GM12891 (cell line): ENCODE measurements at regions not wholly inside any gene's neighbourhood (a gene's known extent, or its start where the extent isn't known, plus 50 kb on each side); places are given as distances from the start of the nearest gene placed in this dataset.

Experiments used
- DNase-seq: peaks from one replicate; pipeline ENCODE4 v3.0.0; 2011; ENCODE audit warnings: low spot score; ENCODE audit not compliant: insufficient read length
- FAIRE-seq: peaks from 2 replicates; lab custom pipeline; 2011; peaks lifted over from hg19 to GRCh38; lab: Jason Lieb, UNC
- PAX5 ChIP-seq: IDR thresholded peaks from 2 replicates; pipeline ENCODE4 v1.6.1; 2011; ENCODE audit warnings: low read length, moderate library complexity, mild to moderate bottlenecking; ENCODE audit not compliant: insufficient read depth, severe bottlenecking
- POLR2A ChIP-seq: IDR thresholded peaks from 2 replicates; pipeline ENCODE4 v1.6.1; 2011; ENCODE audit warnings: low read depth, low read length, control low read depth
- POLR2AphosphoS5 ChIP-seq: IDR thresholded peaks from 2 replicates; pipeline ENCODE4 v1.6.1; 2011; ENCODE audit warnings: low read depth, low read length, control low read depth
- POU2F2 ChIP-seq: IDR thresholded peaks from 2 replicates; pipeline ENCODE4 v1.6.1; 2011; ENCODE audit warnings: low read depth, mild to moderate bottlenecking, control low read depth, low read length, moderate library complexity
- SPI1 ChIP-seq: IDR thresholded peaks from 2 replicates; pipeline ENCODE4 v1.6.1; 2011; ENCODE audit warnings: low read depth, low read length, control low read depth
- TAF1 ChIP-seq: IDR thresholded peaks from 2 replicates; pipeline ENCODE4 v1.6.1; 2011; ENCODE audit warnings: low read depth, low read length, control low read depth

DNA sequence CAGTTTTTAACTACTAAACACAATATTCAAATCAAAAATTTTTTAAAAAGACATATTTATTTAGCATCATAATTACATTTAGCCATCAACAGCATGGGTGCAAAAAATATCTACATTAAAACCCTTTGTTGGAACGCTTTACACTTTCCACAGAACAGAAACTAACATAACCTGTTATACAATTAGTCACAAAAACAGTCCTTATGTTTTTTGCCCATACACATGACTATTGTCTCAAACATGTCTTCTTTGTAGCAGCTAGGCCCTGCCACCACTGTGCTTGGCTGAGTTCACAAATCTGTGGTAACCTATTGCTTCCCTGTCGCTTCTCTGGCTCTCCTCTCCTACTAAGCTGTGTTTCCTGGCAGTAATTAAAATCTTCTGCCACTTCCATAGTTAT lies 1350.0 kb upstream of the ADGRL2 start:
- TF ChIP-seq SPI1, result no peak
- TF ChIP-seq POU2F2, result no peak
- no peak for TF ChIP-seq PAX5
- TF ChIP-seq POLR2A, result no peak
- no peak for TF ChIP-seq TAF1
- TF ChIP-seq POLR2AphosphoS5, result no peak
- FAIRE-seq, result no peak
- DNase-seq, result no peak

DNA sequence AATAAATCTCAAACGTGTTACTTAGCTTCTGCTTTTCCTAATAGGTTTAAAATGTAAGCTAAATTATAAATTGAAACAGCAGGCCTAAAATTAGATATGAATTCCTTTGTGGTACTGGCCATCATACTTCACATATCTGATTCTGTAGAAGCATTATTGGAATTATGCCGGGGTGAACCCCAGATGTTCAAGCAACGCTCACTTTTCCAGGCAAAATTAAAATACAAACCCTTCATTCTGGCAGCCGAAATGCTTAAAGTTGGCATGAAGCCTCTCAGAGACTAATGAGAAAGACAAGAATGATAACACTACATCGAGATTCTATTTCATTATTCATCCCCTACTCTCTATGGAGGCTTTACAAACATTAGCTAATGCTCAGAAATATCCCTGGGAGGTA lies 1352.7 kb upstream of the ADGRL2 start:
- no peak for FAIRE-seq
- TF ChIP-seq PAX5 (no peak), POU2F2 (no peak), TAF1 (no peak), POLR2A (no peak), POLR2AphosphoS5 (no peak), SPI1 (no peak)
- no peak for DNase-seq

DNA sequence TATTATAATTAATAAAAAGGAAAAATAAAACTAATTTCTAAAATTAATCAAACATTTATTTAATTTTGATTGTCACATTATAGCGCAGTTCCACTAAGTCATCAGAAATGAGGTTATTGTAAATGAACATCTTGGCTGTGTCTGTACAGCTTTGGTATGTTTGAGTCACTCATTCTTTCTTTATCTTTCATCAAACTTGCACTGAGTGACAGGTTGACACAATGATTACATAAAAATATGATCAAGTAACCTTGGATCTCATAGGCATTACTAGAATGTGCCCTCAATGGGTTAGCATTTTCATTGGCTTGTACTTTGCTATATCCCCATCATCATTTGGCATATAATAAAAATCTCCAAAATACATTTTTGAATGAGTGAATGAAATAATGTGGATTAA lies 1353.2 kb upstream of the ADGRL2 start:
- TF ChIP-seq POU2F2 (no peak), PAX5 (no peak), TAF1 (no peak), POLR2A (no peak), POLR2AphosphoS5 (no peak), SPI1 (no peak)
- DNase-seq, result no peak
- FAIRE-seq, result no peak

GRCh38 chr1:80445033-80445432 lies 1355.7 kb upstream of the ADGRL2 start:
- FAIRE-seq (no peak), DNase-seq (no peak)
- TF ChIP-seq TAF1 (no peak), POLR2AphosphoS5 (no peak), POLR2A (no peak), SPI1 (no peak), POU2F2 (no peak), PAX5 (no peak)

DNA sequence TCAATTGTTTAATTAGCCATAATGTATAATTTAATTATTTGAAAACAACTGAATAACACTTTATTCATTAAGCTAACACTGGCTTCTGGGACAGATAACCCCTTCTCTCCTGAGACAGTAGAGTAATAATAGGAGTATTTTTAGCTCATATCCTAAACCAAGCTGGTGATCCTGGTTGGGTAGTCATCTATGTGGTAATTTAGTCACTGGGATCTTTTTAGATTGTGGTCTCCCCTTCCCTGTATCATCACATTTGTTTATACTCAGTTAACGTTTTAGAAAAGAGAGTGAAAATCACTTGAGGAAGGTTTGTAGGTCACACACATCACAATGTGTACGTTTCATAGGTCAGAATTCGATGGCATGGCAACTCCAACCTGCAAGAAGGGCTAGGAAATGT lies 1356.6 kb upstream of the ADGRL2 start:
- TF ChIP-seq PAX5, result no peak
- DNase-seq (no peak), FAIRE-seq (no peak)

DNA sequence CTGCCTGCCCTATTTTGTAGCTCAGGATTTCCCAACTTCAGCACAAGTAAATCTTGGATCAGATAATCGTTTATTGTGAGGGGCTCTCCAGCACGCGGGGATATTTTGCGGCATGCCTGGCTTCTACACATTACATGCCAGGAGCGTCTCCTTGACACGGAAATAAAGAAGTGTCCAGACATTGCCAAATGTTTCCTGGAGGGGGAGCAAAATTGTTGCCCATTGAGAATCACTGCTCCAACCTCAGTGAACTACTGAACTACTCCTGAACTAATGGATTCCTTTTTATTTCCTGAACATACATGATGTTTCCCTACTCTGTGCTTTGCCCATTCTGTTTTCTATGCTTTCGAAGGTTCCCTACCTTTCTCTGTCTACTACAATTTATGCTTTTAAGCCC lies 1359.1 kb upstream of the ADGRL2 start:
- DNase-seq (no peak), FAIRE-seq (no peak)
- TF ChIP-seq PAX5 (no peak), TAF1 (no peak), POU2F2 (no peak), SPI1 (no peak), POLR2AphosphoS5 (no peak), POLR2A (no peak)

DNA sequence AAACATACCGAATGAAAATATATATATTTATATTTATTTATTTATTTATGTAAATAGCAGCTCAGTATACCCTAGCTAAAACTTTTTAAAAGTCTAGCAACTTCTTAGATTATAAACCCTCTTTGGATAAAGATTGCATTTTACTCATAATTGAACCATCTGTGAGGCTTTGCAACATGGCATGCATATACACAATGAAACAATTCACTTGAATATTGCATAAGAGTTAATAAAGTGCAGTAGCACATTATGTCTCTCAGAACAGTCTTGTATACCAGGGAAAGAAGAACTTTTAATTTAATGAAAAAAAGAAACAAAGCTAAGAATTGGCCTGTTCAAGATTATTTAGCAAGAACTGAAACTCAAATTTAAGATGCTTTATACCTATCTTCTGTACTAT lies 1363.9 kb upstream of the ADGRL2 start:
- DNase-seq (no peak), FAIRE-seq (no peak)
- TF ChIP-seq POU2F2 (no peak), POLR2A (no peak), PAX5 (no peak), SPI1 (no peak), POLR2AphosphoS5 (no peak), TAF1 (no peak)

- FAIRE-seq (no peak), DNase-seq (no peak)
- TF ChIP-seq POU2F2 (no peak), SPI1 (no peak), POLR2A (no peak), TAF1 (no peak), PAX5 (no peak), POLR2AphosphoS5 (no peak)
Measured at GRCh38 chr1:80427881-80428280, 1372.9 kb upstream of the ADGRL2 start.

- DNase-seq (no peak), FAIRE-seq (no peak)
- no peak for TF ChIP-seq POLR2AphosphoS5
- no peak for TF ChIP-seq TAF1
- TF ChIP-seq POU2F2, result no peak
- no peak for TF ChIP-seq POLR2A
- no peak for TF ChIP-seq PAX5
- no peak for TF ChIP-seq SPI1
Measured at GRCh38 chr1:80424249-80424648, 1376.5 kb upstream of the ADGRL2 start.

- no peak for TF ChIP-seq PAX5
- no peak for TF ChIP-seq POLR2A
- no peak for TF ChIP-seq TAF1
- TF ChIP-seq POU2F2, result no peak
- no peak for TF ChIP-seq SPI1
- no peak for TF ChIP-seq POLR2AphosphoS5
- no peak for FAIRE-seq
- no peak for DNase-seq
Measured at GRCh38 chr1:80418134-80418533, 1382.6 kb upstream of the ADGRL2 start.
